H1 (cell line): ENCODE measurements at regions not wholly inside any gene's neighbourhood (a gene's known extent, or its start where the extent isn't known, plus 50 kb on each side); places are given as distances from the start of the nearest gene placed in this dataset.
A peak's percentile ranks its signal among the peaks of the same experiment; 100 is the strongest.

Source experiments
- ATF2 ChIP-seq: IDR thresholded peaks from 2 replicates; pipeline ENCODE4 v1.6.1; 2012; ENCODE audit warnings: low read length, inconsistent platforms
- CTBP2 ChIP-seq: IDR thresholded peaks from 2 replicates; pipeline ENCODE4 v1.7.0; 2011; ENCODE audit warnings: borderline replicate concordance, mild to moderate bottlenecking, moderate library complexity, mixed read lengths, low read length; ENCODE audit not compliant: insufficient read depth, insufficient read length
- MAFK ChIP-seq: IDR thresholded peaks from 2 replicates; pipeline ENCODE4 v1.6.1; 2012; ENCODE audit warnings: low read depth, mild to moderate bottlenecking, improper control_type of control experiment, low read length
- POU5F1 ChIP-seq: IDR thresholded peaks from 2 replicates; pipeline ENCODE4 v1.6.1; 2011; ENCODE audit warnings: low read depth, mild to moderate bottlenecking, low read length, moderate library complexity

GRCh38 chr5:38167562-38167996, 90.8 kb upstream of the EGFLAM start (continued):
- TF ChIP-seq ATF2 (no peak), CTBP2 (peak; percentile 51), MAFK (no peak), POU5F1 (0 out of 2 replicates have a peak, but pooled peaks have one; percentile 11)
